H9 (cell line): ENCODE measurements at regions not wholly inside any gene's neighbourhood (a gene's known extent, or its start where the extent isn't known, plus 50 kb on each side); places are given as distances from the start of the nearest gene placed in this dataset.

ENCODE experiments used
- DNase-seq: peaks from one replicate; pipeline ENCODE4 v3.0.0-alpha.2; 2017
- H2AFZ ChIP-seq: one replicate; pipeline ENCODE4 v1.6.1; 2013; ENCODE audit warnings: mild to moderate bottlenecking, low read length, control low read depth, moderate library complexity
- H2AK5ac ChIP-seq: 2 replicates; pipeline ENCODE4 v1.6.1; 2013; ENCODE audit warnings: low read length, control low read depth, mixed read lengths; ENCODE audit not compliant: insufficient read length
- H2BK120ac ChIP-seq: one replicate; pipeline ENCODE4 v1.6.1; 2013; ENCODE audit warnings: low read depth, mild to moderate bottlenecking, low read length, control low read depth, inconsistent platforms; ENCODE audit not compliant: poor library complexity, severe bottlenecking
- H2BK12ac ChIP-seq: 2 replicates; pipeline ENCODE4 v1.6.1; 2013; ENCODE audit warnings: low read length, control low read depth, mixed read lengths, low read depth; ENCODE audit not compliant: insufficient read length
- H2BK15ac ChIP-seq: 2 replicates; pipeline ENCODE4 v1.6.1; 2013; ENCODE audit warnings: low read depth, low read length, control low read depth
- H2BK20ac ChIP-seq: one replicate; pipeline ENCODE4 v1.6.1; 2013; ENCODE audit warnings: low read depth, mild to moderate bottlenecking, low read length, control low read depth, inconsistent platforms; ENCODE audit not compliant: poor library complexity, severe bottlenecking
- H2BK5ac ChIP-seq: 2 replicates; pipeline ENCODE4 v1.6.1; 2013; ENCODE audit warnings: low read length, control low read depth, mixed read lengths; ENCODE audit not compliant: insufficient read length
- H3K14ac ChIP-seq: 2 replicates; pipeline ENCODE4 v1.6.1; 2013; ENCODE audit warnings: low read length, control low read depth; ENCODE audit not compliant: insufficient read depth
- H3K18ac ChIP-seq: 2 replicates; pipeline ENCODE4 v1.6.1; 2013; ENCODE audit warnings: low read depth, mild to moderate bottlenecking, mixed read lengths, low read length, control low read depth; ENCODE audit not compliant: insufficient read length
- H3K23ac ChIP-seq: 2 replicates; pipeline ENCODE4 v1.6.1; 2013; ENCODE audit warnings: low read length, control low read depth, mixed read lengths, low read depth; ENCODE audit not compliant: insufficient read length
- H3K23me2 ChIP-seq: 2 replicates; pipeline ENCODE4 v1.6.1; 2013; ENCODE audit warnings: low read depth, mild to moderate bottlenecking, mixed read lengths, low read length, control low read depth; ENCODE audit not compliant: insufficient read length, poor library complexity, severe bottlenecking
- H3K27ac ChIP-seq: 2 replicates; pipeline ENCODE4 v1.5.1; 2013; ENCODE audit warnings: low read length, control low read depth, mixed read lengths, low read depth; ENCODE audit not compliant: insufficient read length
- H3K27me3 ChIP-seq: 2 replicates; pipeline ENCODE4 v1.6.1; 2013; ENCODE audit warnings: low read length, control low read depth, inconsistent platforms; ENCODE audit not compliant: insufficient read depth
- H3K4ac ChIP-seq: 2 replicates; pipeline ENCODE4 v1.6.1; 2013; ENCODE audit warnings: low read depth, mild to moderate bottlenecking, control low read depth, inconsistent platforms, low read length, moderate library complexity
- H3K4me1 ChIP-seq: 2 replicates; pipeline ENCODE4 v1.6.1; 2013; ENCODE audit warnings: low read length, control low read depth, inconsistent platforms; ENCODE audit not compliant: insufficient read depth
- H3K4me2 ChIP-seq: 2 replicates; pipeline ENCODE4 v1.6.1; 2013; ENCODE audit warnings: low read length, control low read depth, mixed read lengths; ENCODE audit not compliant: insufficient read length, insufficient read depth
- H3K56ac ChIP-seq: 2 replicates; pipeline ENCODE4 v1.6.1; 2013; ENCODE audit warnings: low read depth, mild to moderate bottlenecking, mixed read lengths, low read length, control low read depth; ENCODE audit not compliant: insufficient read length
- H3K79me1 ChIP-seq: 2 replicates; pipeline ENCODE4 v1.6.1; 2013; ENCODE audit warnings: low read depth, mild to moderate bottlenecking, moderate library complexity, low read length, control low read depth, inconsistent platforms; ENCODE audit not compliant: insufficient read depth, poor library complexity, severe bottlenecking
- H3K79me2 ChIP-seq: 2 replicates; pipeline ENCODE4 v1.6.1; 2013; ENCODE audit warnings: low read length, control low read depth, inconsistent platforms; ENCODE audit not compliant: insufficient read depth
- H3K9ac ChIP-seq: 2 replicates; pipeline ENCODE4 v1.6.1; 2013; ENCODE audit warnings: low read length, control low read depth, mixed read lengths; ENCODE audit not compliant: insufficient read length; ENCODE audit errors: extremely low read depth
- H3K9me3 ChIP-seq: one replicate; pipeline ENCODE4 v1.6.1; 2013; ENCODE audit warnings: low read depth, low read length, inconsistent platforms; ENCODE audit not compliant: control insufficient read depth
- H3T11ph ChIP-seq: one replicate; pipeline ENCODE4 v1.6.1; 2013; ENCODE audit warnings: mild to moderate bottlenecking, low read length, control low read depth, inconsistent platforms
- H4K20me1 ChIP-seq: one replicate; pipeline ENCODE4 v1.6.1; 2013; ENCODE audit not compliant: control insufficient read depth, insufficient read length, insufficient read depth
- H4K5ac ChIP-seq: 2 replicates; pipeline ENCODE4 v1.6.1; 2013; ENCODE audit warnings: low read depth, mild to moderate bottlenecking, mixed read lengths, low read length, control low read depth; ENCODE audit not compliant: insufficient read length
- H4K8ac ChIP-seq: replicated peaks from 2 replicates; pipeline ENCODE4 v1.6.1; 2013; ENCODE audit warnings: low read length, control low read depth, mixed read lengths, low read depth; ENCODE audit not compliant: insufficient read length
- H4K91ac ChIP-seq: 2 replicates; pipeline ENCODE4 v1.6.1; 2013; ENCODE audit warnings: low read depth, mild to moderate bottlenecking, moderate library complexity, mixed read lengths, low read length, control low read depth; ENCODE audit not compliant: insufficient read length
- H3K27ac Mint-ChIP-seq, 3 experiments: 2 replicates in 2 of 3; 3 replicates in 1 of 3; pipeline ENCODE4 v1.8.0; 2020 to 2021; ENCODE audit warnings: mixed read lengths in 3 of 3, mild to moderate bottlenecking in 1 of 3, moderate library complexity in 1 of 3
- H3K27me3 Mint-ChIP-seq: 2 replicates; pipeline ENCODE4 v1.8.0; 2021; ENCODE audit warnings: low read depth, mild to moderate bottlenecking, moderate library complexity, mixed read lengths
- H3K36me3 Mint-ChIP-seq, 3 experiments: 2 replicates in 2 of 3; 3 replicates in 1 of 3; pipeline ENCODE4 v1.8.0; 2020 to 2021; ENCODE audit warnings: low read depth in 3 of 3, mixed read lengths in 3 of 3; ENCODE audit not compliant: insufficient read depth in 1 of 3
- H3K4me1 Mint-ChIP-seq, 2 experiments: 2 replicates each; pipeline ENCODE4 v1.8.0; 2020; ENCODE audit warnings: mixed read lengths in 2 of 2
- H3K4me3 Mint-ChIP-seq, 2 experiments: 2 replicates in 1 of 2; 3 replicates in 1 of 2; pipeline ENCODE4 v1.8.0; 2020 to 2021; ENCODE audit warnings: mild to moderate bottlenecking in 2 of 2, mixed read lengths in 2 of 2, moderate library complexity in 1 of 2
- H3K9me3 Mint-ChIP-seq, 2 experiments: 2 replicates in 1 of 2; 3 replicates in 1 of 2; pipeline ENCODE4 v1.8.0; 2020; ENCODE audit warnings: mild to moderate bottlenecking in 2 of 2, mixed read lengths in 2 of 2, moderate library complexity in 1 of 2
- TF ChIP-seq, protein P1 (sequence below): fragments of 200-600 bp; sonication (generic); conservative IDR thresholded peaks from 3 replicates; pipeline ENCODE4 v1.8.0; 2021; ENCODE audit warnings: antibody characterized with exemption, mild to moderate bottlenecking

DNA sequence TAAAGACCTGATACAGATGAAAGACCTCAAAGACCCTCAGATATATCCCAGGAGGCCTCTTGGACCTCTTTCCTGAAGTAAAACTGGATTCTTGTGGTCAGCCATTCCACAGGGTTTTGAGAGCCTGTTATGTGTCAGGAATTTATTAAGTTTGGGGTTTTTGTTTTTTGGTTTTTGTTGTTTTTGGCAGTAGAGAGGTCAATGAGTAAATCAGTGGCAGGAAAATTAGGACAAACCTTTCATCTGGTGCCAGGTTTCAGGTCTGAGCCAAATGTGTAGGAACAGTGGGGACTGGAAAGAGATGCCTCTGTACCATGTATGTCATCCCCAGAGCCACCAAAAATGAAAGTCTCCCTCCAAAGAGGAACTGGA, 520.4 kb upstream of the MDFIC2 start:
- H3K4me2 ChIP-seq: no peak overlapping the region
- H2BK12ac ChIP-seq: no peak overlapping the region
- H2BK120ac ChIP-seq: no peak overlapping the region
- peaks cover 9% of the 10 kb centered on the region for H3K4me1 ChIP-seq
- H3K79me1 ChIP-seq: no peaks in the 10 kb centered on the region
- no peak overlapping the region for H4K5ac ChIP-seq
- Mint-ChIP-seq H3K9me3 (peaks cover 0 to 6% of the 10 kb centered on the region in 2 experiments; a peak in 2 of 5 replicates), H3K27me3 (no peaks in the 10 kb centered on the region), H3K27ac (peak overlapping the region in 2 of 3 experiments; percentile 71 to 93; a peak in 3 of 7 replicates), H3K4me3 (peak overlapping the region in 1 of 2 experiments; percentile 15; a peak in 1 of 5 replicates), H3K4me1 (peaks cover 20% of the 10 kb centered on the region in 2 experiments), H3K36me3 (peaks cover 0 to 8% (median 4%) of the 10 kb centered on the region in 3 experiments; a peak in 2 of 7 replicates)
- H3K4ac ChIP-seq: no peak overlapping the region
- no peak overlapping the region for H3K23ac ChIP-seq
- no peak overlapping the region for H4K91ac ChIP-seq
- H2AFZ ChIP-seq: no peak overlapping the region
- H3K56ac ChIP-seq: no peak overlapping the region
- H3T11ph ChIP-seq: no peak overlapping the region
- H3K27me3 ChIP-seq: no peaks in the 10 kb centered on the region
- DNase-seq: no peak
- H2AK5ac ChIP-seq: no peak overlapping the region
- H3K79me2 ChIP-seq: no peaks in the 10 kb centered on the region
- no peak overlapping the region for H3K27ac ChIP-seq
- no peak overlapping the region for H4K8ac ChIP-seq
- H3K18ac ChIP-seq: no peak overlapping the region
- H3K23me2 ChIP-seq: no peaks in the 10 kb centered on the region
- H2BK15ac ChIP-seq: no peak overlapping the region
- H3K9me3 ChIP-seq: no peaks in the 10 kb centered on the region
- H2BK5ac ChIP-seq: no peak overlapping the region
- TF ChIP-seq, protein P1, sequence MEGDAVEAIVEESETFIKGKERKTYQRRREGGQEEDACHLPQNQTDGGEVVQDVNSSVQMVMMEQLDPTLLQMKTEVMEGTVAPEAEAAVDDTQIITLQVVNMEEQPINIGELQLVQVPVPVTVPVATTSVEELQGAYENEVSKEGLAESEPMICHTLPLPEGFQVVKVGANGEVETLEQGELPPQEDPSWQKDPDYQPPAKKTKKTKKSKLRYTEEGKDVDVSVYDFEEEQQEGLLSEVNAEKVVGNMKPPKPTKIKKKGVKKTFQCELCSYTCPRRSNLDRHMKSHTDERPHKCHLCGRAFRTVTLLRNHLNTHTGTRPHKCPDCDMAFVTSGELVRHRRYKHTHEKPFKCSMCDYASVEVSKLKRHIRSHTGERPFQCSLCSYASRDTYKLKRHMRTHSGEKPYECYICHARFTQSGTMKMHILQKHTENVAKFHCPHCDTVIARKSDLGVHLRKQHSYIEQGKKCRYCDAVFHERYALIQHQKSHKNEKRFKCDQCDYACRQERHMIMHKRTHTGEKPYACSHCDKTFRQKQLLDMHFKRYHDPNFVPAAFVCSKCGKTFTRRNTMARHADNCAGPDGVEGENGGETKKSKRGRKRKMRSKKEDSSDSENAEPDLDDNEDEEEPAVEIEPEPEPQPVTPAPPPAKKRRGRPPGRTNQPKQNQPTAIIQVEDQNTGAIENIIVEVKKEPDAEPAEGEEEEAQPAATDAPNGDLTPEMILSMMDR: no peak
- H3K14ac ChIP-seq: no peak overlapping the region
- no peak overlapping the region for H2BK20ac ChIP-seq
- H3K9ac ChIP-seq: no peak overlapping the region
- H4K20me1 ChIP-seq: no peaks in the 10 kb centered on the region
